Liver (tissue), 6 donors: ENCODE measurements at regions not wholly inside any gene's neighbourhood (a gene's known extent, or its start where the extent isn't known, plus 50 kb on each side); places are given as distances from the start of the nearest gene placed in this dataset.

Source experiments
- DNase-seq: peaks from one replicate; pipeline ENCODE4 v3.0.0-alpha.2; 2017; ENCODE audit warnings: low spot score
- H3K27ac ChIP-seq, 2 donors: one replicate each; pipeline ENCODE4 v1.7.0; 2013; ENCODE audit warnings: inconsistent platforms in 2 of 2, low read length in 2 of 2, control low read depth in 1 of 2, low read depth in 1 of 2, mild to moderate bottlenecking in 1 of 2
- H3K27me3 ChIP-seq, 4 donors: one replicate each; pipeline versions ENCODE4 v1.6.1 to v1.7.0; 2013; ENCODE audit warnings: low read length in 3 of 4, inconsistent platforms in 1 of 4, mild to moderate bottlenecking in 1 of 4, moderate library complexity in 1 of 4; ENCODE audit not compliant: control insufficient read depth in 4 of 4, insufficient read depth in 4 of 4
- H3K36me3 ChIP-seq, 4 donors: one replicate each; pipeline versions ENCODE4 v1.6.1 to v1.7.0; 2013; ENCODE audit warnings: low read length in 3 of 4, mild to moderate bottlenecking in 3 of 4, low read depth in 1 of 4, moderate library complexity in 1 of 4; ENCODE audit not compliant: control insufficient read depth in 4 of 4, insufficient read depth in 3 of 4
- H3K4me1 ChIP-seq, 4 donors: one replicate each; pipeline versions ENCODE4 v1.6.1 to v1.7.0; 2013; ENCODE audit warnings: low read length in 3 of 4, mild to moderate bottlenecking in 3 of 4, moderate library complexity in 1 of 4; ENCODE audit not compliant: control insufficient read depth in 4 of 4, insufficient read depth in 4 of 4
- H3K4me3 ChIP-seq, 3 donors: one replicate each; pipeline versions ENCODE4 v1.6.1 to v1.7.0; 2013; ENCODE audit warnings: low read length in 3 of 3, control low read depth in 1 of 3, low read depth in 1 of 3, mild to moderate bottlenecking in 1 of 3
- H3K9ac ChIP-seq, 2 donors: one replicate each; pipeline ENCODE4 v1.7.0; 2013; ENCODE audit warnings: low read length in 2 of 2, mild to moderate bottlenecking in 2 of 2, moderate library complexity in 2 of 2, control low read depth in 1 of 2, low read depth in 1 of 2
- H3K9me3 ChIP-seq, 4 donors: one replicate each; pipeline versions ENCODE4 v1.6.1 to v1.7.0; 2013; ENCODE audit warnings: low read length in 3 of 4; ENCODE audit not compliant: control insufficient read depth in 4 of 4
- ATF3 ChIP-seq: IDR thresholded peaks from 2 replicates; pipeline ENCODE4 v1.6.1; 2016; ENCODE audit warnings: antibody characterized with exemption
- FOXA1 ChIP-seq: IDR thresholded peaks from 2 replicates; pipeline ENCODE4 v1.6.1; 2016; ENCODE audit warnings: antibody characterized with exemption
- FOXA2 ChIP-seq: IDR thresholded peaks from 2 replicates; pipeline ENCODE4 v1.6.1; 2016; ENCODE audit warnings: antibody characterized with exemption
- GABPA ChIP-seq, 2 donors: IDR thresholded peaks in 1 of 2; conservative IDR thresholded peaks in 1 of 2; 2 replicates each; pipeline ENCODE4 v1.6.1; 2016; ENCODE audit warnings: antibody characterized with exemption in 2 of 2, mild to moderate bottlenecking in 1 of 2, moderate library complexity in 1 of 2
- HNF4A ChIP-seq, 2 donors: conservative IDR thresholded peaks; 2 replicates each; pipeline ENCODE4 v1.6.1; 2016; ENCODE audit warnings: antibody characterized with exemption in 2 of 2, mild to moderate bottlenecking in 2 of 2
- HNF4G ChIP-seq: IDR thresholded peaks from 2 replicates; pipeline ENCODE4 v1.6.1; 2016; ENCODE audit warnings: antibody characterized with exemption
- JUND ChIP-seq, 2 donors: IDR thresholded peaks; 2 replicates each; pipeline ENCODE4 v1.6.1; 2016; ENCODE audit warnings: antibody characterized with exemption in 2 of 2
- MAX ChIP-seq: IDR thresholded peaks from 2 replicates; pipeline ENCODE4 v1.6.1; 2016; ENCODE audit warnings: antibody characterized with exemption
- REST ChIP-seq: IDR thresholded peaks from 2 replicates; pipeline ENCODE4 v1.6.1; 2016; ENCODE audit warnings: antibody characterized with exemption, mild to moderate bottlenecking
- TAF1 ChIP-seq: conservative IDR thresholded peaks from 2 replicates; pipeline ENCODE4 v1.6.1; 2016; ENCODE audit warnings: antibody characterized with exemption, mild to moderate bottlenecking
- ZBTB33 ChIP-seq: IDR thresholded peaks from 2 replicates; pipeline ENCODE4 v1.6.1; 2016; ENCODE audit warnings: antibody characterized with exemption
- donor health status: healthy.
- donor health status: healthy.
- donor health status: healthy.

- Histone ChIP-seq H3K9me3 (no peaks in the 10 kb centered on the region), H3K4me3 (no peak overlapping the region), H3K36me3 (no peaks in the 10 kb centered on the region), H3K9ac (no peak overlapping the region), H3K27me3 (no peaks in the 10 kb centered on the region), H3K4me1 (no peaks in the 10 kb centered on the region), H3K27ac (no peak overlapping the region)
- no peak for DNase-seq
- no peak for TF ChIP-seq FOXA2
- no peak for TF ChIP-seq ATF3
- TF ChIP-seq TAF1 = no peak
- TF ChIP-seq REST = no peak
- TF ChIP-seq ZBTB33 = no peak
- TF ChIP-seq HNF4G = no peak
- TF ChIP-seq JUND (IDR thresholded peaks at IDR 0.05) = no peak
- no peak for TF ChIP-seq FOXA1
- no peak for TF ChIP-seq HNF4A (conservative IDR thresholded peaks at IDR 0.05)
- no peak for TF ChIP-seq MAX
- TF ChIP-seq GABPA (IDR thresholded peaks at IDR 0.05 in 1 of 2, conservative IDR thresholded peaks at IDR 0.05 in 1 of 2) = no peak
Measured at GRCh38 chr4:73922317-73922716, 53.1 kb downstream of the CXCL1 start.
